ENCODE measurements at regions not wholly inside any gene's neighbourhood (a gene's known extent, or its start where the extent isn't known, plus 50 kb on each side); places are given as distances from the start of the nearest gene placed in this dataset.

- ChIA-PET POLR2A (no interaction called here), CTCF (ENCODE audit: low intra/inter-chr PET ratio) (no interaction called here)
- no peaks in the 10 kb centered on the region for H3K4me1 ChIP-seq (replicated peaks in 1 of 2; ENCODE audit: control insufficient read depth in 2 of 2, insufficient read depth in 2 of 2, low read length in 2 of 2)
- no TSS peak for BruUV-seq (replicated peaks)
- no peaks in the 10 kb centered on the region for H3K36me3 ChIP-seq (ENCODE audit: control insufficient read depth, insufficient read depth, low read length)
- H3K4me2 ChIP-seq (ENCODE audit: insufficient read depth, low read length), result no peak overlapping the region
- no peak overlapping the region for H3K4me3 ChIP-seq
- no peaks in the 10 kb centered on the region for H3K79me2 ChIP-seq (ENCODE audit: control insufficient read depth, insufficient read depth, low read length)
- ATAC-seq (no peak), DNase-seq (ENCODE audit: extremely low read depth in 1 of 4, low spot score in 3 of 4) (no peak), FAIRE-seq (no peak)
- WGBS (ENCODE audit: insufficient coverage, low coverage, missing lambda C conversion rate), result 6% methylated on average over 2 of the region's 2 CpGs
- no peaks in the 10 kb centered on the region for H3K27me3 ChIP-seq (ENCODE audit: control insufficient read depth in 2 of 2, insufficient read depth in 2 of 2, low read length in 2 of 2)
- no peaks in the 10 kb centered on the region for H3K9me3 ChIP-seq (replicated peaks; ENCODE audit: control insufficient read depth, insufficient read depth, low read depth, low read length)
- H3K9ac ChIP-seq (ENCODE audit: insufficient read depth in 1 of 2, low read depth in 2 of 2, low read length in 2 of 2), result no peak overlapping the region
- H3K9me1 ChIP-seq (ENCODE audit: control insufficient read depth, insufficient read depth, low read length), result no peaks in the 10 kb centered on the region
- no peaks in the 10 kb centered on the region for H4K20me1 ChIP-seq (replicated peaks; ENCODE audit: control insufficient read depth, insufficient read depth, low read length)
- no peak overlapping the region for H3K27ac ChIP-seq (ENCODE audit: extremely low read depth, low read depth, low read length)
- no peak overlapping the region for H2AFZ ChIP-seq (ENCODE audit: low read depth, low read length)
- no peak for TF ChIP-seq ZFPM2 (CRISPR knock-in tag; IDR thresholded peaks at IDR 0.05)
- TF ChIP-seq JUND (IDR thresholded peaks at IDR 0.05; ENCODE audit: borderline replicate concordance, low read depth, low read length), result no peak
- no peak for TF ChIP-seq JUND (tag; IDR thresholded peaks at IDR 0.05; ENCODE audit: borderline replicate concordance, low read depth, low read length)
- TF ChIP-seq TCF3 (CRISPR knock-in tag; IDR thresholded peaks at IDR 0.05), result no peak
- TF ChIP-seq FOXO4 (CRISPR knock-in tag; IDR thresholded peaks at IDR 0.05), result no peak
- no peak for TF ChIP-seq DLX4 (CRISPR knock-in tag; IDR thresholded peaks at IDR 0.05)
- no peak for TF ChIP-seq POLR2AphosphoS5 (IDR thresholded peaks at IDR 0.05; ENCODE audit: control insufficient read depth, insufficient read depth, low read depth, low read length)
- in situ Hi-C loops (cut with MboI) (no loop called here), intact Hi-C loops (cut with micrococcal nuclease) (no loop called here)
Observed at GRCh38 chr1:194267021-194267420, 1080.6 kb upstream of the B3GALT2 start.

Data from K562 (cell line).